22Rv1 (cell line): ENCODE measurements at regions not wholly inside any gene's neighbourhood (a gene's known extent, or its start where the extent isn't known, plus 50 kb on each side); places are given as distances from the start of the nearest gene placed in this dataset.

ENCODE experiments used
- ZFX ChIP-seq: fragments of 450-650 bp; IDR thresholded peaks from 2 replicates; pipeline ENCODE4 v1.6.1; 2017; ENCODE audit warnings: antibody characterized with exemption, borderline replicate concordance
- TF ChIP-seq, protein P1 (sequence below): fragments of 450-650 bp; IDR thresholded peaks from 2 replicates; pipeline ENCODE4 v1.5.1; 2017; ENCODE audit warnings: mild to moderate bottlenecking

GRCh38 chr3:4030624-4031023 lies 231.4 kb downstream of the LRRN1 start:
- TF ChIP-seq, protein P1, sequence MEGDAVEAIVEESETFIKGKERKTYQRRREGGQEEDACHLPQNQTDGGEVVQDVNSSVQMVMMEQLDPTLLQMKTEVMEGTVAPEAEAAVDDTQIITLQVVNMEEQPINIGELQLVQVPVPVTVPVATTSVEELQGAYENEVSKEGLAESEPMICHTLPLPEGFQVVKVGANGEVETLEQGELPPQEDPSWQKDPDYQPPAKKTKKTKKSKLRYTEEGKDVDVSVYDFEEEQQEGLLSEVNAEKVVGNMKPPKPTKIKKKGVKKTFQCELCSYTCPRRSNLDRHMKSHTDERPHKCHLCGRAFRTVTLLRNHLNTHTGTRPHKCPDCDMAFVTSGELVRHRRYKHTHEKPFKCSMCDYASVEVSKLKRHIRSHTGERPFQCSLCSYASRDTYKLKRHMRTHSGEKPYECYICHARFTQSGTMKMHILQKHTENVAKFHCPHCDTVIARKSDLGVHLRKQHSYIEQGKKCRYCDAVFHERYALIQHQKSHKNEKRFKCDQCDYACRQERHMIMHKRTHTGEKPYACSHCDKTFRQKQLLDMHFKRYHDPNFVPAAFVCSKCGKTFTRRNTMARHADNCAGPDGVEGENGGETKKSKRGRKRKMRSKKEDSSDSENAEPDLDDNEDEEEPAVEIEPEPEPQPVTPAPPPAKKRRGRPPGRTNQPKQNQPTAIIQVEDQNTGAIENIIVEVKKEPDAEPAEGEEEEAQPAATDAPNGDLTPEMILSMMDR, result no peak
- TF ChIP-seq ZFX, result no peak
